ENCODE measurements at regions not wholly inside any gene's neighbourhood (a gene's known extent, or its start where the extent isn't known, plus 50 kb on each side); places are given as distances from the start of the nearest gene placed in this dataset.
A peak's percentile ranks its signal among the peaks of the same experiment; 100 is the strongest.

DNA sequence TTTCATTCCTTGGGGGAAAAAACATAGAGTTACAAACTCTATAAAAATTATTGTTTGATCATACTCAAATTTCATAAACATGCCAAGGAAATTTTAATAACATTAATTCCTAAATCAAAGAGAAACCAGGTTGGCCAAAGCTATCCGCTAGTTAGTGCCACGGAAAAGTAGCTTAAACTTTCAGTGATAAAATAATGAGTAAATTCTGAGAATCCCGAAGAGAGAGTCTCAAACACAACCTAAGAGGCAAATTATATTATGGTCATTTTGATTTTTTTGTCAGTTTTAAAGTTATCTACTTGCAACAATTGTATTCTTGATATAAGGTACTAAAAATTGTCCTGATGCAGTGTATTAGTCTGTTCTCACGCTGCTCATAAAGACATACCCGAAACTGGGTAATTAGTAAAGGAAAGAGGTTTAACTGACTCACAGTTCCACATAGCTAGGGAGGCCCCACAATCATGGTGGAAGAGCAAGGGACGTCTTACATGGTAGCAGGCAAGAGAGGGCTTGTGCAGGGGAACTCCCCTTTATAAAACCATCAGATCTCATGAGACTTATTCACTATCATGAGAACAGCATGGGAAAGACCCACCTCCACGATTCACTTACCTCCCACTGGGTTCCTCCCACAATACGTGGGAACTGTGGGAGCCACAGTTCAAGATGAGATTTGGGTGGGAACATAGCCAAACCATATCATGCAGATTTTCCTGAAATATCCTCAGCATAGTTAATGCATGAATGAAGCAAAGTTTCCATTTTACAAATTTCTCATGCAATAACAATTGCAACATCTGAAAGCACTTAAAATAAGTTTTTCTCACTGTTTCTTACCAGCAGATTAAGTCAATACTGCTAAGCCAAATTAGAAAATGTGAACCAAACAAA is 205.9 kb upstream of the STK17B start:
- H3K27ac Mint-ChIP-seq (ENCODE audit: unreplicated experiment) = peak overlapping the region; percentile 91
- DNase-seq (ENCODE audit: extremely low spot score, unreplicated experiment) = no peak
- H3K9me3 Mint-ChIP-seq (ENCODE audit: unreplicated experiment) = no peaks in the 10 kb centered on the region
- H3K4me3 Mint-ChIP-seq (ENCODE audit: unreplicated experiment) = no peak overlapping the region
- H3K27me3 Mint-ChIP-seq (ENCODE audit: unreplicated experiment) = no peaks in the 10 kb centered on the region
- H3K36me3 Mint-ChIP-seq (ENCODE audit: unreplicated experiment) = no peaks in the 10 kb centered on the region
- H3K4me1 Mint-ChIP-seq (ENCODE audit: unreplicated experiment) = peaks cover 56% of the 10 kb centered on the region
- TF ChIP-seq, protein P1, sequence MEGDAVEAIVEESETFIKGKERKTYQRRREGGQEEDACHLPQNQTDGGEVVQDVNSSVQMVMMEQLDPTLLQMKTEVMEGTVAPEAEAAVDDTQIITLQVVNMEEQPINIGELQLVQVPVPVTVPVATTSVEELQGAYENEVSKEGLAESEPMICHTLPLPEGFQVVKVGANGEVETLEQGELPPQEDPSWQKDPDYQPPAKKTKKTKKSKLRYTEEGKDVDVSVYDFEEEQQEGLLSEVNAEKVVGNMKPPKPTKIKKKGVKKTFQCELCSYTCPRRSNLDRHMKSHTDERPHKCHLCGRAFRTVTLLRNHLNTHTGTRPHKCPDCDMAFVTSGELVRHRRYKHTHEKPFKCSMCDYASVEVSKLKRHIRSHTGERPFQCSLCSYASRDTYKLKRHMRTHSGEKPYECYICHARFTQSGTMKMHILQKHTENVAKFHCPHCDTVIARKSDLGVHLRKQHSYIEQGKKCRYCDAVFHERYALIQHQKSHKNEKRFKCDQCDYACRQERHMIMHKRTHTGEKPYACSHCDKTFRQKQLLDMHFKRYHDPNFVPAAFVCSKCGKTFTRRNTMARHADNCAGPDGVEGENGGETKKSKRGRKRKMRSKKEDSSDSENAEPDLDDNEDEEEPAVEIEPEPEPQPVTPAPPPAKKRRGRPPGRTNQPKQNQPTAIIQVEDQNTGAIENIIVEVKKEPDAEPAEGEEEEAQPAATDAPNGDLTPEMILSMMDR (IDR thresholded peaks at IDR 0.05) = no peak

DNA sequence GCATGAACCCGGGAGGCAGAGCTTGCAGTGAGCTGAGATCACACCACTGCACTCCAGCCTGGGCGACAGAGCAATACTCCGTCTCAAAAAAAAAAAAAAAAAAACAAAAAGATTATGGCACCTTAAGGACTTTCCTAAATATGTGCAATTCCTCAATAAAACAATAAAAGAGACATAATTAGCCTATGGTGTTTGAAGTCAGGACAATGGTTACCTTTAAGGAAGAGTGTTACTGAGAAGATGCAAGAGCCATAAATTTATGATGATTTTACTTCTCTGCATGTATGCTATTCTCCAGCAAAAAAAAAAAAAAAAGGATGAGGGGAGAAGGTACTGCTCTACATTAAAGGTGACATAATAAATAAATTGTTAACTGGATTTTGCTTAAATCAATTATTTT is 208.2 kb upstream of the STK17B start:
- H3K27me3 Mint-ChIP-seq (ENCODE audit: unreplicated experiment) = no peaks in the 10 kb centered on the region
- no peaks in the 10 kb centered on the region for H3K9me3 Mint-ChIP-seq (ENCODE audit: unreplicated experiment)
- H3K4me3 Mint-ChIP-seq (ENCODE audit: unreplicated experiment) = no peak overlapping the region
- peaks cover 39% of the 10 kb centered on the region for H3K4me1 Mint-ChIP-seq (ENCODE audit: unreplicated experiment)
- H3K27ac Mint-ChIP-seq (ENCODE audit: unreplicated experiment) = no peak overlapping the region
- no peak for DNase-seq (ENCODE audit: extremely low spot score, unreplicated experiment)
- TF ChIP-seq, protein P1 (IDR thresholded peaks at IDR 0.05) = no peak
- H3K36me3 Mint-ChIP-seq (ENCODE audit: unreplicated experiment) = no peaks in the 10 kb centered on the region

DNA sequence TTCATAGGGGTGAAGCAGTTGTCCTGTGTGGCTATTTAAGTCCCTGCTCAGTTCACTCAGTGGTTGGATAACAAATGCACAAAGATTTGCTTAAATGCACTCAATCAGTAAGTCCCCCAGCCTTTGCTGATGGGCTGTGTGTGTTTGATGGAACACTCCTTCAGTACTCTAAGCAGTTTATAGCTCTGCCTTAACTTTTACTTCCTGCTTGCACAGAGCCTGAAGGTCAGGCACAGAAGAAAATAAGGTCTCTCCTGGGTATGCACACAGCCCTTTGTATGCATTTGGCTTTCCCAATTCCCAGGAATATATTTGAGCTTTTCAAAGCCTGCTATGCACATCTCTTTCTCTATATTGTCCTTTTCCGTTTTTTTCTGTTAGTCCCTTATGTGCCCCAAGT is 208.7 kb upstream of the STK17B start:
- Mint-ChIP-seq H3K27ac (ENCODE audit: unreplicated experiment) (no peak overlapping the region), H3K9me3 (ENCODE audit: unreplicated experiment) (no peaks in the 10 kb centered on the region), H3K36me3 (ENCODE audit: unreplicated experiment) (no peaks in the 10 kb centered on the region), H3K4me1 (ENCODE audit: unreplicated experiment) (peaks cover 37% of the 10 kb centered on the region), H3K27me3 (ENCODE audit: unreplicated experiment) (no peaks in the 10 kb centered on the region), H3K4me3 (ENCODE audit: unreplicated experiment) (no peak overlapping the region)
- TF ChIP-seq, protein P1 (IDR thresholded peaks at IDR 0.05) = no peak
- DNase-seq (ENCODE audit: extremely low spot score, unreplicated experiment) = no peak

DNA sequence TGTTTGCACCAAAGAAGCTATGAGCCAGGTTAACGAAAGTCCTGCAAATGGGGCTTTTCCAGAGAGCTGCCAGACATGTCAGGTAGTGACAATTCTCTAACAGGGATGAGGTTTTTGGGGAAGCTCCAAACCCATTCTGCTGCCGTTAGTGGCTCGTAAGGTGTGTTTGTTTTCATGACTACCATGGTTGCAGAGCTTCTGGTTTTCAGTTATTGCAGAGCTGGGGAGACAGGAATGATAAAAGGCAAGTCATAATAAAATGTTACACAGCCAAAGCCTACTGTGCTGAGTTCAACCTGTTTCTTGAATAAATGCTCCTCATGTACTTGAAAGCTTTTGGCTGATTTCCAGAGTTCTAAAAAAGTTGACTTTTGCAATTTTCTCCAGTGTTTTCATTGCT is 209.2 kb upstream of the STK17B start:
- Mint-ChIP-seq H3K27me3 (ENCODE audit: unreplicated experiment) (no peaks in the 10 kb centered on the region), H3K27ac (ENCODE audit: unreplicated experiment) (no peak overlapping the region), H3K9me3 (ENCODE audit: unreplicated experiment) (no peaks in the 10 kb centered on the region), H3K4me1 (ENCODE audit: unreplicated experiment) (peaks cover 33% of the 10 kb centered on the region), H3K36me3 (ENCODE audit: unreplicated experiment) (no peaks in the 10 kb centered on the region), H3K4me3 (ENCODE audit: unreplicated experiment) (no peak overlapping the region)
- TF ChIP-seq, protein P1 (IDR thresholded peaks at IDR 0.05) = no peak
- no peak for DNase-seq (ENCODE audit: extremely low spot score, unreplicated experiment)

DNA sequence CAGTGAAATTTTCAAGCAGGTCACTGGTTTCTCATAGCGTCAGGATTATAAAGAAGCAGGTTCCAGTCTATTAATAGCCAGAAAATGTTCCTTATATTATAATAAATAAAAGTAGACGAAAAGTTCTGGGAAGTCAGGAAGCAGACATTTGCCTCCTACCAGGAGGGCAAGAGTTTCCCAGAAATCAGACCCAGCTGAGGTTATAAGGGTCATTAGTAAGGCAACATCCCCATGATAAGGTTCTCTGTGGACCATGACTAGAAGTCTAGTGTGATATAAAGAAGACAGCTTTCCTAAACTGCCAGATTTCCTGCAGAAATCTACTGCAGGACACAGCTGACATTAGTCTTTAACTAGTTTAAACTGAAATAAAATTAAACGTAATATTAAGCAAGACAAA is 210.1 kb upstream of the STK17B start:
- peaks cover 4% of the 10 kb centered on the region for H3K9me3 Mint-ChIP-seq (ENCODE audit: unreplicated experiment)
- TF ChIP-seq, protein P1 (IDR thresholded peaks at IDR 0.05) = no peak
- H3K4me3 Mint-ChIP-seq (ENCODE audit: unreplicated experiment) = no peak overlapping the region
- no peak for DNase-seq (ENCODE audit: extremely low spot score, unreplicated experiment)
- peaks cover 33% of the 10 kb centered on the region for H3K4me1 Mint-ChIP-seq (ENCODE audit: unreplicated experiment)
- H3K27me3 Mint-ChIP-seq (ENCODE audit: unreplicated experiment) = no peaks in the 10 kb centered on the region
- no peaks in the 10 kb centered on the region for H3K36me3 Mint-ChIP-seq (ENCODE audit: unreplicated experiment)
- no peak overlapping the region for H3K27ac Mint-ChIP-seq (ENCODE audit: unreplicated experiment)
